ENCODE measurements at regions not wholly inside any gene's neighbourhood (a gene's known extent, or its start where the extent isn't known, plus 50 kb on each side); places are given as distances from the start of the nearest gene placed in this dataset.

- no peak overlapping the region for H3K27ac Mint-ChIP-seq
- Histone ChIP-seq H3K9ac (ENCODE audit: low read length) (no peak overlapping the region), H3K9me3 (ENCODE audit: control extremely low read depth in 1 of 3, control insufficient read depth in 2 of 3, insufficient read depth in 1 of 3, low read length in 2 of 3) (no peaks in the 10 kb centered on the region), H2AFZ (ENCODE audit: insufficient read depth, low read depth, low read length, poor library complexity, severe bottlenecking) (no peak overlapping the region), H3K4me1 (ENCODE audit: control insufficient read depth in 2 of 2, insufficient read depth in 2 of 2, low read length in 2 of 2) (no peaks in the 10 kb centered on the region), H3K4me3 (ENCODE audit: control extremely low read depth in 1 of 5, extremely low read depth in 1 of 5, insufficient read depth in 1 of 5, low read depth in 2 of 5, low read length in 4 of 5) (no peak overlapping the region), H4K20me1 (ENCODE audit: control insufficient read depth, insufficient read depth, low read length, poor library complexity, severe bottlenecking) (no peaks in the 10 kb centered on the region), H3K79me2 (ENCODE audit: control insufficient read depth, insufficient read depth, low read length) (no peaks in the 10 kb centered on the region), H3K27ac (ENCODE audit: low read length in 2 of 2) (no peak overlapping the region), H3K36me3 (replicated peaks in 1 of 2; ENCODE audit: control extremely low read depth in 1 of 2, control insufficient read depth in 1 of 2, extremely low read depth in 1 of 2, insufficient read depth in 2 of 2, low read length in 1 of 2) (no peaks in the 10 kb centered on the region), H3K4me2 (replicated peaks; ENCODE audit: low read depth, low read length, poor library complexity, severe bottlenecking) (no peak overlapping the region), H3K27me3 (replicated peaks in 1 of 4; ENCODE audit: control extremely low read depth in 1 of 4, control insufficient read depth in 3 of 4, insufficient read depth in 4 of 4, low read length in 3 of 4) (no peaks in the 10 kb centered on the region)
- no CpG with 5 or more reads among the region's 2 CpGs for WGBS (ENCODE audit: insufficient coverage)
- no peaks in the 10 kb centered on the region for H3K4me1 Mint-ChIP-seq
- ChIA-PET CTCF (no interaction called here), POLR2A (no interaction called here)
- no peak for DNase-seq
- no peak for TF ChIP-seq EZH2 (IDR thresholded peaks at IDR 0.05; ENCODE audit: borderline replicate concordance, insufficient read depth, low read depth, low read length, poor library complexity, severe bottlenecking)
- TF ChIP-seq CTCF (IDR thresholded peaks at IDR 0.05): no peak
- no peaks in the 10 kb centered on the region for H3K9me3 Mint-ChIP-seq (ENCODE audit: insufficient read depth)
- intact Hi-C loops (cut with micrococcal nuclease): no loop called here
- no peak overlapping the region for H3K4me3 Mint-ChIP-seq
- H3K27me3 Mint-ChIP-seq: no peaks in the 10 kb centered on the region
- ATAC-seq (ENCODE audit: low read depth): no peak
These were observed 1291.9 kb upstream of the EPHA6 start for GRCh38 chr3:95522449-95522848.

DNA sequence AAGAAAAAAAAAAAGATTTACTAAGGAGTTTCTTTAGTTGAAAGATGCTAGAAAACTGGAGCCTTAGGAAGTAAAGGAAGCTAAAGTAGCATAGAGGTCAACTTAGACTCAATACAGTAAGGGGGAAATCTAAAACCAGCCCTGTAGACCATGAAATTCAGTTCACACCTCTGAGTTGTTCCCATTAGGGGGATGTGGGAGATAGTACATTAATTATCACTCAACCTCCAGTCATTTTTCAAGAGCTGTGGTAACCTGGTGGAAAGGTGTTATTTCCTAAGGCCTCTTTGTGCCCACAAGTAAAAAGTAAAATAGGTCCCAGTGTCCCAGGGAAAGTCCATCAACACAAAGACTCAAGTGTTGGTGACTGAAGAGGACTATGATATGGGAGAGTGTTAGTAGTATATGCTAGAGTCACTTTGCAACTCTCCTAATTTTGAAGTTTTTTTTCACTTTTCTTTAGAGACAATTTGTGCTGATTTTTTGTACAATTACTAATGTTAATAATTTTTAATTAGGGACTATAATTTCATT lies 1274.4 kb upstream of the EPHA6 start:
- POLR2A ChIA-PET: no interaction called here

More for the DNA sequence above, 1274.4 kb upstream of the EPHA6 start:
- DNase-seq: no peak
- Histone ChIP-seq H3K9ac (ENCODE audit: low read length) (no peak overlapping the region), H3K9me3 (ENCODE audit: control extremely low read depth in 1 of 3, control insufficient read depth in 2 of 3, insufficient read depth in 1 of 3, low read length in 2 of 3) (peaks cover 0 to 1% (median 0%) of the 10 kb centered on the region in 3 donors), H3K27ac (ENCODE audit: low read length in 2 of 2) (no peak overlapping the region), H3K27me3 (replicated peaks in 1 of 4; ENCODE audit: control extremely low read depth in 1 of 4, control insufficient read depth in 3 of 4, insufficient read depth in 4 of 4, low read length in 3 of 4) (no peaks in the 10 kb centered on the region), H3K4me1 (ENCODE audit: control insufficient read depth in 2 of 2, insufficient read depth in 2 of 2, low read length in 2 of 2) (no peaks in the 10 kb centered on the region), H3K4me2 (replicated peaks; ENCODE audit: low read depth, low read length, poor library complexity, severe bottlenecking) (no peak overlapping the region), H2AFZ (ENCODE audit: insufficient read depth, low read depth, low read length, poor library complexity, severe bottlenecking) (no peak overlapping the region), H3K4me3 (ENCODE audit: control extremely low read depth in 1 of 5, extremely low read depth in 1 of 5, insufficient read depth in 1 of 5, low read depth in 2 of 5, low read length in 4 of 5) (no peak overlapping the region), H3K36me3 (replicated peaks in 1 of 2; ENCODE audit: control extremely low read depth in 1 of 2, control insufficient read depth in 1 of 2, extremely low read depth in 1 of 2, insufficient read depth in 2 of 2, low read length in 1 of 2) (no peaks in the 10 kb centered on the region), H3K79me2 (ENCODE audit: control insufficient read depth, insufficient read depth, low read length) (no peaks in the 10 kb centered on the region), H4K20me1 (ENCODE audit: control insufficient read depth, insufficient read depth, low read length, poor library complexity, severe bottlenecking) (no peaks in the 10 kb centered on the region)
- CTCF ChIA-PET: no interaction called here
- Mint-ChIP-seq H3K27me3 (no peaks in the 10 kb centered on the region), H3K4me1 (no peaks in the 10 kb centered on the region), H3K4me3 (no peak overlapping the region), H3K27ac (no peak overlapping the region), H3K9me3 (ENCODE audit: insufficient read depth) (peaks cover 8% of the 10 kb centered on the region)
- intact Hi-C loops (cut with micrococcal nuclease): no loop called here
- ATAC-seq (ENCODE audit: low read depth): no peak
- no peak for TF ChIP-seq EZH2 (IDR thresholded peaks at IDR 0.05; ENCODE audit: borderline replicate concordance, insufficient read depth, low read depth, low read length, poor library complexity, severe bottlenecking)
- TF ChIP-seq CTCF (IDR thresholded peaks at IDR 0.05): no peak

Data from B cell (primary cell).